HK-2 (cell line): ENCODE measurements at regions not wholly inside any gene's neighbourhood (a gene's known extent, or its start where the extent isn't known, plus 50 kb on each side); places are given as distances from the start of the nearest gene placed in this dataset.

Experiments
- DNase-seq: peaks from one replicate; pipeline ENCODE4 v3.0.0-alpha.2; 2018; ENCODE audit not compliant: unreplicated experiment

DNA sequence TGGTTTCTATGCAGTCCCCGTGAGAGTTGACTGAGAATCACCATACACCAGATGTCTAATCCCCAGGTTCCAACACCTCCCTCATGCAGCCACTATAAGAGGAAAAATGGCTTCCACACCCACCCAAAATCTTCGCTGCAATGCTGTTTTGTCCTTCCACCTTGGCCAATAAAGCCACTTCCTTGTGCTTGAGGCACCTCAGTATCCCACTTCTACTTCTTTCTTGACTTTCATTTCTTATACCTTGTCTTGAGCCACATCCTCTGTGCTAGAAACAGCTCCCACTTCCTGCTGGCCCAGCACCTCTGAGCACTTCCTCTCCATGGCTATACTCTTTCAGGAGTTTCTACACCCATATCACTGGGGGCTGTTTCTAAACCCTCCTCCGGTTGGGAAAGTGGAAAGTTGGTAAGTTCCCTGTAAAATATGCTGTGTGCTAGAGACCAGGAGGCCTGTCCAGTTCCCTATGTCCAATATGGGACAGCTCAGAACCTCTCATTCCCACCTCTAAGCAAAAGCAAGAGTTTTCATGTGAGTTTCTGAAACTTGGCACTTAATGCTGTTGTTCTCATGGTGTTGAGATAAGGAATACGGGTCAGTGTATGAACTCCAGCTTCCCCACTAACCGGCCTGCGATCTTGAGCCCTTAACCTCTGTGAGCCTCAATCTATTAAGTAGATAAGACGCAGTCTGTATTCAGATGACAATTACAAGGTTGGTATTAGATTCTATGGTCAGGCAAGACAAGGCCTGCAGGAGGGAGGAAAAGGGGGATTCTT lies 209.1 kb upstream of the ID2 start:
- DNase-seq = no peak

DNA sequence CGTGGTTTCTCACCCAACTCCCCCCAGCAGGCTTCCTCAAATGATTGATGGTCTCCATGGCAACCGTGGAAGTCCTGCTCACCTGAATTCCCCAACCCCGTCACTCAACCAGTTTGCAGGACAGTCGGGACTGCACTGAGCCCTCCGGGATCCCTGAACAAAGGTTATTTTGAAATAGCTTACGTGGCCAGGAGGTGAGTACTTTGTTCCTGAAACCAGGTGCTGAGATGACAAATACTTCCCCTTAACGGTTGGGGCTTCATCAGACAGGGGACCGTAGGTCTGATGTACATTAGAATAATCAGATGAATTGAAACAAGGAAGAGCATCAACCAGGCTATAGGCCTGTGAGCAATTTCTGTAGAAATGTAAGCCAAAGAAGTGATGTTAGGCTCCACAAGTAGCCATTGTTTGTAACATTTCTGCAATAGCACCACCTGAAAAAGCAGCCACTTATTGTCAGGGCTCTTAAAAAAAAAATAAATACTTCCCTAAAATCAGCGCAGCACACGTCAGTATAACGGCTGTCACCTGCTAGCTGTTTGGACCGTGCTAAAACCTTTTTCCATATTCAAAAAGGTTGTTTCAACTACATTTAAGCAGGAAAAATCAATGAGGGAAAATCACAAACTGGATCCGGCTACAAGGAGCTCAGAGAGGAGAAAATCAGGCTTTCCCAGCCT lies 206.4 kb upstream of the ID2 start:
- DNase-seq = no peak

DNA sequence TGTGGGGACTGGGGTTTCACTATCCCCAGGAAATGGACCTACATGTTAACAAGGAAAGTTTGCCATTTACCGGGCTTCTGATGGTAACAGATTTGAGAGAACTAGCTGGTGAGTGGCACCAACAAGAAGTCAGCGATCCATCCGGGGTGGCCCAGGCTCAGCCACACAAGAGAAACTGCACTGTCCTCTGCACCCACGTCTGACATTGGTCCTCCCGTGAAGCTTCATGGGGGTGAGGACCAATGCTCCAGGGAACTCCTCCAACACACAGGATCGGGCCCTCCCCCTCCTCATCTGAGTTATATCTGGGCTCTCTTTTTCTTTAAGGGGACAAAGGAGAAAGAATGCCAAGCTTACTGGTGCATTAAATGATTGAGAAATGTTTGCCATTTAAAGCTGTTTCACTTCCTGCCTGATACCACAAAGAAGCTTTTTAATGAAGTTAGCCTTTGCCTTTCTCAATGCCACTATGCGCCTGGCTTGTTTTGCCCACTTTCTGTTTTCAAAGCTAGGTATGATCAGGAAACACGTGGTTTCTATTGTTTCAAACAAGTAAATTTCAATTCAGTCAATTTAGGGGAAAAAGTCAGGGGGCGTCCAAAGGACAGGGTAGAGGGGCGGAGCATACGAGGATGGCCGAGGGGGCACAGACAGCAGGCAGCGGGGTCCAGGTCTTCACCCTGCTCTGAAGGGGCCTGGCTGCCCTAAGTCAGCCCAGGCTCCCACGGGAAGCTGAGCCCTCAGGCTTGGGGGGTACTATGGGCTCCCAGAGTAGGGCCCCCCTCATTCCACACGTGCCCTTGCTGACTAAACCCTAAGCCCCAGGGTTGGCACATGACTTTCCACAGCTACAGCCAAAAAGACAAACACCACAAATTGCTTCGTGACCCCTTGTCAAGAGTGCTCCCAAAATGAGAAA lies 204.0 kb upstream of the ID2 start:
- DNase-seq = no peak

DNA sequence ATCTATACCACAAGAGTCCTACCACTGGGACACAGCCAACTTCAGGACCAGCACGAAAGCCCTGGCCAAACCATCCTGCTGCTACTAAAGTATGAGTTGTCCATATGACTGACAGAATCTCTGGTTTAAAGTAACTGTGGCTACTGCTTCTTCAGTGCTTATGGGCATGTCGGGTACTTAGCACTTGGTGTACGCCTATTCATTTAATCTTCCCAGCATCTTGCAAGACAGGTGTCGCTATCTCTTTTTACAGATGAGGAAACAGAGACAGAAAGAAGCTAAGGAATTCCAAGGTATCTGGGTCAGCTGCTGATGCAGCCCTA lies 203.4 kb upstream of the ID2 start:
- DNase-seq = no peak

DNA sequence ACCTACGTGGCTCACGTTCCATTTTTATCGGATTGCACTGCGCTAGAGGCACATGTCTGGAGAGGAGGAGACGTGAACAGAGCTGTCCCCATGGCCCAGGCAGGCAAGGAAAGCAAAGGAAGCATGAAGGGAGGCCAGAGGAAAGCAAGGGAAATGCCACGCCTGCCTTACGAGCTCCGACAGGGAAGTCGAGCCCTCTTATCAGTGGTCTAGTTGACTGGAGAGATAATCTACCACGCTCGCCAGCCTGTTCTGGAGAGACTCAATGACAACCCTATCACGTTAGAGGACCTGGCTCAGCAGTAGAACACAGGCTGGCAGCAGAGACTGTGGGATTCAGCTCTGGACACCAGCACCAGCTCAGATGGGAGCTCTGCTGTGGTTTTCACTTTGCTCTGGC lies 202.6 kb upstream of the ID2 start:
- DNase-seq = no peak

DNA sequence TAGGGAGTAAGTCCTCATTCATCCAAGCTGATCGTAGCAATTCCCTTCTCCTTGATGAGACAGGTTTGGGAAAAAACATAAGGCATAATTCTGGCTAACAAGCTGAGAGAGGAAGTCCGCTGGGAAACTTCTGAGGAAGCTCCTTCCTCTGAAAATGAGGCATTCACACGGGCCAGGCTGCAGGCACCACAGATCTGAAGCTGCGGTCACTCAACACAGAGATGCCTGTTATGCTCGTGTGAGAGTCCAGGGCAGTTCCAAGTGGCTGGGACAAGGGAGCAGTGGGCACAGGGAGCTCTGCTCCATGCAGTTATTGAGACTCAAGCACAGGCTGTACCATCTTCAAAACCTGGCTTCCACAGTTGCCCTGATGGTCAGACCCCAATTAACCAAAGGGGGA lies 200.9 kb upstream of the ID2 start:
- no peak for DNase-seq

DNA sequence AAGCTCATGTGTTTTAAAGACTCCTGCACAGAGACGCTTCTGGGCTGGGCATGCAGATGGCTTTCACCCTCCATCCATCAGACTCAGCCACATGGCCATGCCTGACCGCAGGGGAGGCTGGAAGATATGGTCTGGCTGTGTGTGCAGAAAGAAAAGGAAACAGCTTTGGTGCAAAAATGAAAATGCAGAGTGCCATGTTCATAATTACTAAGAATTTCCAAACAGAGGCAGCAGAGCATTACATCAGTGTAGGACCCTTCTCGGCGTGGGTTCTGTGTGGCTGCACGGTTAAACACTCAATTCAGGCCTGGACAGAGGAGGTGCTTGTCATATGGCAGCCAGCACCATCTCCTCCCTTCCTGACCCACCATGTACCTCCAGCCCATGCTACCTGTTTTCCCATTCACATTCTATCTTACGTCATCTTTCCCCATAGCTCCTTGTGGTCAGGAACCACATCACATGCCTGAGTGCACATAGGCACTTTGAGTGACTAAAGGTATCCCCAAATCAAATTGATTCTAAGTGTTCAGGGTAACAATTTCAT lies 200.3 kb upstream of the ID2 start:
- DNase-seq = no peak

DNA sequence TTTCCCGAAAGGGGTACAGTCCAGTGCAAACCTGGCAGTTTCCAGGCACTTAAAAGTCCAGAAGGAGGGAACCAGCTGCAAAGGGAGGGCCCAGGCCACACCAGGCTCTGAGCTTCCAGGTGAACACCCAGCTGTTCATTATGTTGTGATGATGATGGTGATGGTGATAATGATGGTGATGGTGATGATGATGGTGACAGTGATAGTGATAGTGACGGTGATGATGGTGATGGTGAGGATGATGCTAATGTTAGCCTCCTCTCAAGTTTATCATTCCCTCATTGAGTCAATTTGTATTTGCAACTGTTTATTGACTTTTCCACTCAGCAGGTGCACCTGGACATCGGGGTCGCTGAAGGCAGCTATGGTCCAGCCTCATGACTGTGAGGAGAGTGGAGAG lies 199.4 kb upstream of the ID2 start:
- DNase-seq = no peak

DNA sequence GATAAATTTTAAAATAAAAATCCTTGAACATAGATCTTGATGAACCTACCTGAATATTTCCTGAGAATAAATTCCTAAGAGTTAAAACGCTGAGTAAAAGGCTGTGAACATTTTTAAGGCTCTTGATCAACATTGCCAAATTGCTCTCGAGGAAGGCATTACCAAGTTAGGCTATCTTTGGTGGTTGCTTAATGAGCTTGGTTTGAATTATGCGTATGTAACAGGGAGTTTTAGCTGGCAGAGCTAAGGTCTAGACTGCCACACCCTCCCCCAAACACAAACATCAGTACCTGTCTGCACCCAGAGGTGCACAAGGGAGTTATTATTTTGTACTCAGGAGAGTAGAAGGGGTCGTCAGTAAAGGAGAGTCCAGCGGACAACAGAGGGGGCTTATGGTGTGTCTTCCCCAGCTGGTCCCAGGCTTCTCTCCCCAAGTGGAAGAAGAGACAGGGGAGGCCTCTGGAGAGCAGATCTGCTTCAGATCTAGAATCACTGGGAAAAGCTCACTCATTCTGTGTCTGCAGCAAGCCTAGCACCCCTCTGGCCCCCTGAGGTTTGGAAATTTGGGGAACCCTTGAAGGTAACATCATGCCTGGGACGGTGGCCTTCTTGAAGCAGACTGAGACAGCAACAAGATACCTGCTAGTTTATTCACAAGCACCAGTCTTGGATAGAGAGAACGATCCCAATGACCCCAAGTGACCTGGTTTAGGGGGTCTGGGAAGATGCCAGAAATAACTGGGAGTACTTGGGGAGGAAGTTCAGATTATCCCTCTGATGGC lies 197.2 kb upstream of the ID2 start:
- DNase-seq = no peak

DNA sequence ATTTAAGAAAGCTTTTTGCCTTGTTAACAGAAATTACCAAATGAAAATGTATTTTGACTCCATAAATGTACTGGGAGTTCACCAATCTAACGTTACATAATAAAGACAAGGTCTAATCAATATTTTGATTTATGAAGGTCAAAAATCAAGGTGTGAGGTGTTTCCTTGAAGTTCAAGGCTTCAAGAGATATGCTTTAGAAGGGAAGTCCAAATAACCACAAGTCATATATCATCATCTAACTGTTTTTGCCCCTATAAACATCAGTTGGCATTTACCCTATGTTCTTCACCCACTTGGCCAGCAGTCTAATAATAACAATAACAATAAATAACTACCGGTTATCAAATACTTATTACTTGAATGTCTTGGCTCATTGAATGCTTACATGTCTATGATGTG lies 196.1 kb upstream of the ID2 start:
- no peak for DNase-seq

DNA sequence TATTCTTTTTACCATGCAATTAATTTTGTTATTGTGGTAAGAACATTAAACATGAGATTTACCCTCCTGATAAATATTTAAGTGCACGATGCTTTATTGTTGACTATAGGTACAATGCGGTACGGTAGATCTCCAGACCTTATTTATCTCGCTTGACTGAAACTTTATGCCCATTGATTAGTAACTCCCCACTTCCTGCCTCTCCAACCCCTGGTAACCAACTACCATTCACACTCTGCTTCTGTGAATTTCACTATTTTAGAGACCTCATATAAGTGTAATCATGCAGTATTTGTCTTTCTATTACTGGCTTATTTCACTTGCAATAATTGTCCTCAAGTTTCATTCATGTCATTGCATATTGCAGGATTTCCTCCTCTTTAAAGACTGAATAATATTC lies 195.7 kb upstream of the ID2 start:
- DNase-seq = no peak

DNA sequence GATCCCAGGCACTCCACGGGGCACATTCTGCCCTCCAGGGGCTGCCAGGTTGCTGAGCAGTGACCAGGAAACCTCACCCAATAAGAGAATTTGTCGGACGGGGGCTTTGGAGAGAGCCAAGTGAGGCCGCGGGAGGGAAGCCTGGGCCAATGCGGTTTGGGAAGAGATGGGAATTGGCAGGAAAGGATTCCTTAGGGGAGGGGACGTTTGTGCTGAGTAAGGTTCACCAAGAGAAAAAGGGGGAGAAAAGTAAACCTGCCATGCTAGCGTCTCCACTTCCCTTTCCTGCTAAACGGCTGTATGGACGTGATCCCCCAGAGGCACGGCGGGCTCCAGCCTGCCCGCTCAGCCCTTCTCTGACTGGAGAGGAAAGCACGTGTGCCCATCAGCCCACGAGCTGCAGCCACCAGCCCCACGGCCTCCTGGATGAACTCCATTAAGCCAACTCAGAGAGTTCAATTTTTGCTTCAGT lies 194.4 kb upstream of the ID2 start:
- DNase-seq = no peak

DNA sequence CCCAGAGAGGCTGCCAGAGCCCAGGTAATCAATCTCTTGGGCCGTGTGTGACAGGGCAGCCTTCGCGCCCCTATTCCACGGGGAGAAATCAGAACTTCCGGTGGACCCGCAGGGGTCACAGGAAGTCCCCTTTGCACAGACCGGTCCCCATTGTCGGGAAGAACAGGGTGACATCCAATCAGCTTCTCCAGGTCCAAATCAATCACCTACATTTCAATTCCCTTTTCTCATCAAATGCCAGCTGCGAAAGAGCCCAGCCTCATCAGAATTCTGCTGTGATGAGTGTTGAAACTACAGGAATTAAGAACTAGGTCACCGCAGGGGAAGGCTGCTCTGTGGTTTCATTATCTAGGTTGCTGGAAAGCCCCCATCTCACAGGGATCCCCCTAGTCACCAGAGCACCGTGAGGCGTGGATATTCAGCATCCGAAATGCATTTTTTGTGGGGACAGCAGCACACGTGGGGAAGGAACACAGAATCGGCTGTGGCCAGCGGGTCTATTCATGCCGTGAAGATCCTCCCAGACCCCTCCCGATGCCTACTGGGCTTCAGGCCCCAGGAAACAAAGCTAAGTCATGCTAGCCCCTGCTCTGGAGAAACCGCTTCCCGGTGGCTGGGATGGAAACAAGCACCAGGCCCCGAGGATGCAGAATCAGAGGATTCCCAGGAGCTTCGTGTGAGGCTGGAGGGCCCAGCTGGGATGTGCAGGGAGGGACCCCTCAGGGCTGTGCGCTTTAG lies 193.7 kb upstream of the ID2 start:
- no peak for DNase-seq

DNA sequence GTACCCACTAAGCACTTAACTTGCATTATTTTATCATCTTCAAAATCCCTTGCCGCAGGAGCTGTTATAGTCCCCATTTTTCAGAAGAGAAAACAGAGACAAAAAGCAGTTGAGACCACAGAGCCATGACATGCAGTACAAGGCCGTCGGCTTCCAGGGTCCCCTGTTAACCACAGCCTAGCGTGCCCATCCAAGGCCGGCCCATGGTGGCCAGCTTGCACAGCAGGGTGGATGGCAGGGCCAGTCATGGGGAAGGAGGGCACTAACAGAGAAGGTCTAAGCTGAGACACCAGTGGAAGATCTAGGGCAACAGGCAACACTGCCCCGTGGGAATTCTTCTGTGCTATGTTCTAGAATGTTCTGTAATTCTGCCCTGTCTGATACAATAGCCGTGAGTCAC lies 192.6 kb upstream of the ID2 start:
- DNase-seq = no peak

DNA sequence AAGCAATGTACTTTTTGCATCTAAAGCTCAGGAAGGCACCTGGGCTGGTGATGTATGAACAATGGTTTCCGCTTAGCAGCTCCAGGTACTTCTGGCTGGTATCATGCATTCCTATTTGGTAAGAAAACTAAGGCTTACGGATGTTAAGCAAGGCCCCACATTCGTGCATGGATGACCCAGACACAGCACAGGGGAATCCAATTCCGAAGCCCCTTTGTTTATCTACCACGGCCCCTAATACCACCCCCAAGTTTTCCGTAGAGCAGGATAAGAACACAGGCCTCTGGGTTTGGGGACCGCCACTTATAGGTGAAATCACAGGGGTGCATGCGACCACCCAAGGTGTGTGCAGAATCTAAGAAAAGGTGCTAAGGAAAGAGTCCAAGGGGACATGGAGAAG lies 192.1 kb upstream of the ID2 start:
- no peak for DNase-seq

DNA sequence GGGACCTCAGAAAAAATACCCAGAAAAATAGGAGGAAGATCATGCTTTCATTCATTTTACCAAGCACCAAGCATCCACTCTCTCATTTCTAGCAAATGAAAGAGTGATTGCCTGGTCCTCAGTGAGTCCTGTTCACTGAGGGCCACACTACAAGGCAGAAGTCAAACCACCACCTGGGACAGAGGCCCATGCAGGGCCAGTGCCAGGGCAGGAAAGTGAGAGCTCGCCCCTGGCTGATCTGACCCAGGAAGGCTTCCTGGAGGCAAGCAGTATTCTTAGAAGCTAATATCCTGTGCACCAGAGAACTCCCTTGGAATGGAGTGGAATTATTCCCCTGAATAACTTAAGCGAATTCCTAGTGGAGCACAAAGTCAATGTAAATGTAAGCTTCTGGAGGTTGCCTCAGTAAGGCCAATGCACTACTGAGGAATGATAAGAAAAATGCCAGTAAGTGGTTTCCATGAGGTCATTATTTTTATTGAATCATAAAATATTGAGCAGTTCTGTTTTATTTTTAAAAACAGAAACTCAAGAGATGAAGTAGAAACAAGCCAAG lies 191.6 kb upstream of the ID2 start:
- DNase-seq = no peak

DNA sequence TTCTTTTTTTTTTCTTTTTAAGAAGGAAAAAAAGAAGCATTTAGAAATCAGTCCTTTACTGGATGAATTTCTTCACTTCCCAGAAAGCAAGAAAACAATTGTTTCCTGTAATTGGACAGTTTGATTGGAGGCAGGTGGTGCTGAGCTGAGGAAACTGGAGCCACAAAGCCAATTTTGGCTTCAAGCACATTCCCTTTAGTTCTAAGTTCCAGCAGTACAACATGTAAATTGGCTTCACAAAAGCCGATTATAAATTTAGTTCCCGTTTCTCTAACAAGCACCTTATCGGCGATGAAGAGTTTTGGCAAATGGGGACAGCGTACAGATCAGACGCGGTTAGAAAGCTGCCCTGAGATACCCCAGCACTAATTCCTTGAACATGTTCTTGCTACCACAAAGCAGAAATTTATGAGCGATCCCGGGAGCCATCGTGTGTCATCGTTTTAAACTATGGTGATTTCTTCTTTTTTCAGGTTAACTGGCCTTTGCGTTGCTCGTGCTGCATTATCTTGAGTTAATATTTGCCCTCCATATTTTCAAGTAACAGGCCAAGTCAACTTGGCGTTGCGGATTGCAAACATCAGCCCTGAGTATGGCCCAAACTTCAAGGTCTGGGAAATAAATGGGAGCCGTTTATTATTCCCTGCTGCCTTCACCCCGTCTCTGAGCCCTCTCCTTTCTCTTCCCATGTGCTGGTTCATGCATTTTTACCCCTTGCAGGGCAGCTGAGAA lies 190.4 kb upstream of the ID2 start:
- DNase-seq = no peak

DNA sequence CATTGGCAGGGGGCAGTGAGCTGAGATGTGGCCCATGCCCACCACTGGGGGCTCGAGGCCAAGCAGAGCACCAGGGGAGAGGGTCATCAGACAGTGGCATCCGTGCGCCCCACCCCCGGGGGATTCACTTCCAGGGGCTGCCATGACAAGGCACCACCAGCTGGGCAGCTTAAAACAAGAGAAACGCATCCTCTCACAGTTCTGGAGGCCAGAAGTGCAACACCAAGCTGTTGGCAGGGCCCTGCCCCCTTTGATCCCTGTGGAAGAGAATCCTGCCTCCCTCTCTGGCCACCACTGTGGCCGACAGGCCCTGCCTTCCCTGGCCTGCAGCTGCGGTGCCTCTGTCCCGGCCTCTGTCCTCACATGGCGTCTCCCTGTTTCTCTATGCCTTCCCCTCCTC lies 187.7 kb upstream of the ID2 start:
- no peak for DNase-seq

DNA sequence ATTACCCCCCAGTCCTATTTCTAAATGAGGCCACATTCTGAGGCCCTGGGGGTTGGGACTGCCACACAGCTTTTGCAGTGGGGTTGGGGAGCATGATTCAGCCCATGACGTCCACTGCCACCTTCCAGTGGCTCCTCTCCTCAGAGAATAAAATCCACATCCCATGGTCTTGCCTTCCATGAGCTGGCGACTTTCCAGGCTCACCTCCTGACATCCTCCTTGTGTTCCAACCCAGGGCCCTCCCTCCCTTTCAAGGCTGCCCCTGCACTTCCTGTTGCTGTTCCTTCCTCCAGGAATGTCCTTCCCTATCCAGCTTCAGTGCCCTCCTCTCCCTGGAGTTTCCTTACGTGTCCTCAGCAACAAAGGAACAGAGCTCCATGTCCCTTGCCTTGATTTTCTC lies 187.3 kb upstream of the ID2 start:
- DNase-seq = peak; percentile 29
